Stimulated activated naive B cell treated with anti-CD40 and anti-IgM and Interleukin-4, amounts not matched to agents 10 μg/mL and 1 μg/mL and 100 μg/mL, for 72 hours (primary cell): ENCODE measurements at regions not wholly inside any gene's neighbourhood (a gene's known extent, or its start where the extent isn't known, plus 50 kb on each side); places are given as distances from the start of the nearest gene placed in this dataset.
"Not testable (repeated sequence)": the region's sequence is repeated elsewhere in the genome, so short reads cannot be mapped to it uniquely, and the experiment has no call there.

Source experiments
- ATAC-seq, 2 donors: fragments of 150-1000 bp; cut with Tn5 transposase; replicated peaks; 2 replicates each; pipeline ENCODE4 v1.10.0; 2021; ENCODE audit warnings: moderate library complexity in 1 of 2
- DNase-seq: peaks from one replicate; pipeline ENCODE4 v3.0.0; 2021
- H3K27ac Mint-ChIP-seq: one replicate; pipeline ENCODE4 v1.8.0; 2022; ENCODE audit warnings: mild to moderate bottlenecking, mixed read lengths
- H3K27me3 Mint-ChIP-seq, 2 donors: one replicate each; pipeline ENCODE4 v1.8.0; 2022; ENCODE audit warnings: mixed read lengths in 2 of 2
- H3K36me3 Mint-ChIP-seq, 2 donors: one replicate each; pipeline ENCODE4 v1.8.0; 2022; ENCODE audit warnings: mixed read lengths in 2 of 2, mild to moderate bottlenecking in 1 of 2
- H3K4me1 Mint-ChIP-seq, 2 donors: one replicate each; pipeline ENCODE4 v1.8.0; 2022; ENCODE audit warnings: mixed read lengths in 2 of 2, mild to moderate bottlenecking in 1 of 2
- H3K4me3 Mint-ChIP-seq, 2 donors: one replicate each; pipeline ENCODE4 v1.8.0; 2022; ENCODE audit warnings: mild to moderate bottlenecking in 2 of 2, mixed read lengths in 2 of 2, moderate library complexity in 1 of 2
- H3K9me3 Mint-ChIP-seq, 2 donors: one replicate each; pipeline ENCODE4 v1.8.0; 2022; ENCODE audit warnings: mixed read lengths in 2 of 2, mild to moderate bottlenecking in 1 of 2

GRCh38 chr10:114751856-114752255 is 69.7 kb upstream of the FHIP2A start:
- H3K4me3 Mint-ChIP-seq, result no peak overlapping the region
- DNase-seq, result no peak
- peaks cover 14 to 21% of the 10 kb centered on the region in 2 donors for H3K27me3 Mint-ChIP-seq
- no peaks in the 10 kb centered on the region for H3K4me1 Mint-ChIP-seq
- peaks cover 0 to 3% of the 10 kb centered on the region in 2 donors for H3K36me3 Mint-ChIP-seq
- no peak for ATAC-seq
- H3K27ac Mint-ChIP-seq, result no peak overlapping the region
- H3K9me3 Mint-ChIP-seq, result peaks cover 3% of the 10 kb centered on the region in 2 donors

GRCh38 chr10:114752570-114752969 is 69.0 kb upstream of the FHIP2A start:
- H3K4me1 Mint-ChIP-seq, DNase-seq, H3K27ac Mint-ChIP-seq, H3K9me3 Mint-ChIP-seq, H3K4me3 Mint-ChIP-seq, ATAC-seq, H3K36me3 Mint-ChIP-seq: not testable (repeated sequence)
- H3K27me3 Mint-ChIP-seq, result peaks cover 10 to 17% of the 10 kb centered on the region in 2 donors

GRCh38 chr10:114753126-114753525 is 68.5 kb upstream of the FHIP2A start:
- H3K4me3 Mint-ChIP-seq, result no peak overlapping the region
- H3K36me3 Mint-ChIP-seq, result peaks cover 0 to 3% of the 10 kb centered on the region in 2 donors
- H3K9me3 Mint-ChIP-seq, result peaks cover 3% of the 10 kb centered on the region in 2 donors
- no peak overlapping the region for H3K27ac Mint-ChIP-seq
- DNase-seq (no peak), ATAC-seq (no peak)
- H3K27me3 Mint-ChIP-seq, result peaks cover 10 to 17% of the 10 kb centered on the region in 2 donors
- H3K4me1 Mint-ChIP-seq, result no peaks in the 10 kb centered on the region

- Mint-ChIP-seq H3K36me3 (peaks cover 0 to 3% of the 10 kb centered on the region in 2 donors), H3K27me3 (peaks cover 6 to 13% of the 10 kb centered on the region in 2 donors), H3K9me3 (peaks cover 3% of the 10 kb centered on the region in 2 donors), H3K4me1 (no peaks in the 10 kb centered on the region), H3K27ac (no peak overlapping the region), H3K4me3 (no peak overlapping the region)
- DNase-seq, result no peak
- ATAC-seq, result no peak
Observed at GRCh38 chr10:114754445-114755320, 66.9 kb upstream of the FHIP2A start.

GRCh38 chr10:114755537-114755936 is 66.0 kb upstream of the FHIP2A start:
- Mint-ChIP-seq H3K4me3 (no peak overlapping the region), H3K4me1 (no peaks in the 10 kb centered on the region), H3K27ac (no peak overlapping the region), H3K9me3 (peaks cover 3% of the 10 kb centered on the region in 2 donors), H3K27me3 (peaks cover 4 to 10% of the 10 kb centered on the region in 2 donors), H3K36me3 (peaks cover 0 to 3% of the 10 kb centered on the region in 2 donors)
- DNase-seq, result no peak
- no peak for ATAC-seq

GRCh38 chr10:114758331-114758730 is 63.2 kb upstream of the FHIP2A start:
- H3K9me3 Mint-ChIP-seq, result no peaks in the 10 kb centered on the region
- no peaks in the 10 kb centered on the region for H3K4me1 Mint-ChIP-seq
- no peak for DNase-seq
- no peak for ATAC-seq
- no peak overlapping the region for H3K27ac Mint-ChIP-seq
- peaks cover 16 to 18% of the 10 kb centered on the region in 2 donors for H3K27me3 Mint-ChIP-seq
- no peaks in the 10 kb centered on the region for H3K36me3 Mint-ChIP-seq
- no peak overlapping the region for H3K4me3 Mint-ChIP-seq

GRCh38 chr10:114761205-114762193 is 60.1 kb upstream of the FHIP2A start:
- ATAC-seq (no peak), DNase-seq (no peak)
- Mint-ChIP-seq H3K27me3 (peaks cover 25 to 30% of the 10 kb centered on the region in 2 donors), H3K36me3 (no peaks in the 10 kb centered on the region), H3K9me3 (no peaks in the 10 kb centered on the region), H3K4me1 (no peaks in the 10 kb centered on the region), H3K27ac (no peak overlapping the region), H3K4me3 (no peak overlapping the region)

GRCh38 chr10:114762811-114763210 is 58.8 kb upstream of the FHIP2A start:
- no peak for DNase-seq
- Mint-ChIP-seq H3K27ac (no peak overlapping the region), H3K27me3 (peaks cover 34 to 35% of the 10 kb centered on the region in 2 donors), H3K9me3 (no peaks in the 10 kb centered on the region), H3K36me3 (no peaks in the 10 kb centered on the region), H3K4me1 (peaks cover 0 to 2% of the 10 kb centered on the region in 2 donors), H3K4me3 (no peak overlapping the region)
- ATAC-seq, result no peak

- H3K27ac Mint-ChIP-seq, result no peak overlapping the region
- H3K4me3 Mint-ChIP-seq, result no peak overlapping the region
- no peak for ATAC-seq
- no peak for DNase-seq
- H3K27me3 Mint-ChIP-seq, result peaks cover 43 to 46% of the 10 kb centered on the region in 2 donors
- no peaks in the 10 kb centered on the region for H3K36me3 Mint-ChIP-seq
- no peaks in the 10 kb centered on the region for H3K9me3 Mint-ChIP-seq
- peaks cover 0 to 2% of the 10 kb centered on the region in 2 donors for H3K4me1 Mint-ChIP-seq
Observed at GRCh38 chr10:114764656-114765055, 56.9 kb upstream of the FHIP2A start.

GRCh38 chr10:114766470-114766869 is 55.1 kb upstream of the FHIP2A start:
- Mint-ChIP-seq H3K4me3 (peak overlapping the region; percentile 19 to 46), H3K9me3 (no peaks in the 10 kb centered on the region), H3K4me1 (peaks cover 0 to 2% of the 10 kb centered on the region in 2 donors), H3K27me3 (peaks cover 43 to 44% of the 10 kb centered on the region in 2 donors), H3K27ac (no peak overlapping the region), H3K36me3 (no peaks in the 10 kb centered on the region)
- DNase-seq (no peak), ATAC-seq (no peak)

GRCh38 chr10:114767101-114767985 is 54.2 kb upstream of the FHIP2A start:
- no peak overlapping the region for H3K27ac Mint-ChIP-seq
- peaks cover 0 to 2% of the 10 kb centered on the region in 2 donors for H3K4me1 Mint-ChIP-seq
- DNase-seq (no peak), ATAC-seq (peak; percentile 33 to 36)
- H3K36me3 Mint-ChIP-seq, result no peaks in the 10 kb centered on the region
- H3K27me3 Mint-ChIP-seq, result peaks cover 37 to 41% of the 10 kb centered on the region in 2 donors
- H3K4me3 Mint-ChIP-seq, result peak overlapping the region in 1 of 2 donors; percentile 58
- no peaks in the 10 kb centered on the region for H3K9me3 Mint-ChIP-seq

- Mint-ChIP-seq H3K4me3 (peak overlapping the region; percentile 46 to 75), H3K36me3 (no peaks in the 10 kb centered on the region), H3K27ac (no peak overlapping the region), H3K9me3 (no peaks in the 10 kb centered on the region), H3K4me1 (peaks cover 0 to 2% of the 10 kb centered on the region in 2 donors), H3K27me3 (peaks cover 30 to 33% of the 10 kb centered on the region in 2 donors)
- ATAC-seq (peak; percentile 39 to 45), DNase-seq (no peak)
Observed at GRCh38 chr10:114767986-114768821, 53.4 kb upstream of the FHIP2A start.

GRCh38 chr10:114770009-114770408 is 51.6 kb upstream of the FHIP2A start:
- Mint-ChIP-seq H3K36me3 (no peaks in the 10 kb centered on the region), H3K4me1 (peaks cover 0 to 2% of the 10 kb centered on the region in 2 donors), H3K4me3 (no peak overlapping the region), H3K27ac (no peak overlapping the region), H3K9me3 (peaks cover 0 to 3% of the 10 kb centered on the region in 2 donors), H3K27me3 (peaks cover 23 to 33% of the 10 kb centered on the region in 2 donors)
- ATAC-seq (no peak), DNase-seq (no peak)
